WTC11 (cell line): ENCODE measurements at regions not wholly inside any gene's neighbourhood (a gene's known extent, or its start where the extent isn't known, plus 50 kb on each side); places are given as distances from the start of the nearest gene placed in this dataset.

ENCODE experiments used
- ATAC-seq: fragments of 200-7000 bp; cut with Tn5 transposase; 2 replicates; pipeline ENCODE4 v1.10.0; 2021; ENCODE audit warnings: mild to moderate bottlenecking, moderate library complexity
- CTCF ChIA-PET: fragments of 300-600 bp; sonication (Branson Sonifier 250); formaldehyde crosslinking; loops from one replicate; lab custom pipeline; 2021; ENCODE audit warnings: antibody characterized with exemption; lab: Charles Lee
- POLR2A ChIA-PET: fragments of 350-600 bp; sonication (Branson Sonifier 250); formaldehyde crosslinking; loops from one replicate; lab custom pipeline; 2021; ENCODE audit warnings: antibody characterized with exemption; lab: Charles Lee
- DNase-seq: peaks from one replicate; pipeline ENCODE4 v3.0.0; 2021; ENCODE audit warnings: low spot score
- H3K27ac Mint-ChIP-seq: 2 replicates; pipeline ENCODE4 v1.8.0; 2021; ENCODE audit warnings: mixed read lengths
- H3K27me3 Mint-ChIP-seq: 2 replicates; pipeline ENCODE4 v1.8.0; 2021; ENCODE audit warnings: low read depth, mild to moderate bottlenecking, moderate library complexity, mixed read lengths
- H3K36me3 Mint-ChIP-seq: 2 replicates; pipeline ENCODE4 v1.8.0; 2021; ENCODE audit warnings: mixed read lengths
- H3K4me1 Mint-ChIP-seq: 2 replicates; pipeline ENCODE4 v1.8.0; 2022; ENCODE audit warnings: mixed read lengths
- H3K4me3 Mint-ChIP-seq: 2 replicates; pipeline ENCODE4 v1.8.0; 2021; ENCODE audit warnings: mild to moderate bottlenecking, moderate library complexity, mixed read lengths
- H3K9me3 Mint-ChIP-seq: 2 replicates; pipeline ENCODE4 v1.8.0; 2021; ENCODE audit warnings: mixed read lengths
- CDX4 ChIP-seq: fragments of 250-450 bp; sonication (Bioruptor Pico); IDR thresholded peaks from 2 replicates; pipeline ENCODE4 v1.9.0; 2021; ENCODE audit warnings: moderate library complexity, mild to moderate bottlenecking, inconsistent platforms, borderline replicate concordance
- E2F5 ChIP-seq: sonication (generic); formaldehyde crosslinking; IDR thresholded peaks from 2 replicates; pipeline ENCODE4 v1.8.1; 2022; ENCODE audit warnings: mild to moderate bottlenecking, moderate library complexity, missing genetic modification reagents
- MXD4 ChIP-seq: fragments of 250-450 bp; sonication (Bioruptor Pico); IDR thresholded peaks from 2 replicates; pipeline ENCODE4 v1.8.0; 2021; ENCODE audit warnings: mild to moderate bottlenecking, moderate library complexity, borderline replicate concordance
- NR2C2 ChIP-seq: sonication (generic); formaldehyde crosslinking; IDR thresholded peaks from 2 replicates; pipeline ENCODE4 v1.8.0; 2022; ENCODE audit warnings: mild to moderate bottlenecking, missing genetic modification reagents
- ZMAT4 ChIP-seq: fragments of 250-450 bp; sonication (Bioruptor Pico); IDR thresholded peaks from 2 replicates; pipeline ENCODE4 v1.9.0; 2021; ENCODE audit warnings: mild to moderate bottlenecking
- ZNF138 ChIP-seq: sonication (generic); formaldehyde crosslinking; conservative IDR thresholded peaks from 2 replicates; pipeline ENCODE4 v1.8.1; 2022; ENCODE audit warnings: mild to moderate bottlenecking, moderate library complexity, missing genetic modification reagents
- ZSCAN18 ChIP-seq: fragments of 250-450 bp; sonication (Bioruptor Pico); IDR thresholded peaks from 2 replicates; pipeline ENCODE4 v2.1.2; 2022; ENCODE audit warnings: mild to moderate bottlenecking, moderate library complexity
- TF ChIP-seq, protein P1 (sequence below): sonication (generic); formaldehyde crosslinking; IDR thresholded peaks from 2 replicates; pipeline ENCODE4 v1.8.0; 2023; ENCODE audit warnings: mild to moderate bottlenecking, missing genetic modification reagents
- TF ChIP-seq, protein P2 (sequence below): sonication (generic); formaldehyde crosslinking; IDR thresholded peaks from 2 replicates; pipeline ENCODE4 v1.8.1; 2023; ENCODE audit warnings: mild to moderate bottlenecking, missing genetic modification reagents
- TF ChIP-seq, protein P3 (sequence below): fragments of 250-450 bp; sonication (Bioruptor Pico); IDR thresholded peaks from 2 replicates; pipeline ENCODE4 v1.9.0; 2021; ENCODE audit warnings: mild to moderate bottlenecking, borderline replicate concordance
- TF ChIP-seq, protein P4 (sequence below): sonication (generic); formaldehyde crosslinking; IDR thresholded peaks from 2 replicates; pipeline ENCODE4 v1.8.0; 2022; ENCODE audit warnings: mild to moderate bottlenecking, missing genetic modification reagents

GRCh38 chr6:21905531-21905930, 312.0 kb downstream of the SOX4 start:
- Mint-ChIP-seq H3K4me3 (no peak overlapping the region), H3K27me3 (no peaks in the 10 kb centered on the region), H3K36me3 (peaks cover 10% of the 10 kb centered on the region), H3K9me3 (no peaks in the 10 kb centered on the region), H3K27ac (peak overlapping the region; percentile 6; the same call in 1 of the 2 replicates), H3K4me1 (peaks cover 60% of the 10 kb centered on the region)
- ChIA-PET CTCF (no interaction called here), POLR2A (no interaction called here)
- ATAC-seq, result no peak
- TF ChIP-seq, protein P1, sequence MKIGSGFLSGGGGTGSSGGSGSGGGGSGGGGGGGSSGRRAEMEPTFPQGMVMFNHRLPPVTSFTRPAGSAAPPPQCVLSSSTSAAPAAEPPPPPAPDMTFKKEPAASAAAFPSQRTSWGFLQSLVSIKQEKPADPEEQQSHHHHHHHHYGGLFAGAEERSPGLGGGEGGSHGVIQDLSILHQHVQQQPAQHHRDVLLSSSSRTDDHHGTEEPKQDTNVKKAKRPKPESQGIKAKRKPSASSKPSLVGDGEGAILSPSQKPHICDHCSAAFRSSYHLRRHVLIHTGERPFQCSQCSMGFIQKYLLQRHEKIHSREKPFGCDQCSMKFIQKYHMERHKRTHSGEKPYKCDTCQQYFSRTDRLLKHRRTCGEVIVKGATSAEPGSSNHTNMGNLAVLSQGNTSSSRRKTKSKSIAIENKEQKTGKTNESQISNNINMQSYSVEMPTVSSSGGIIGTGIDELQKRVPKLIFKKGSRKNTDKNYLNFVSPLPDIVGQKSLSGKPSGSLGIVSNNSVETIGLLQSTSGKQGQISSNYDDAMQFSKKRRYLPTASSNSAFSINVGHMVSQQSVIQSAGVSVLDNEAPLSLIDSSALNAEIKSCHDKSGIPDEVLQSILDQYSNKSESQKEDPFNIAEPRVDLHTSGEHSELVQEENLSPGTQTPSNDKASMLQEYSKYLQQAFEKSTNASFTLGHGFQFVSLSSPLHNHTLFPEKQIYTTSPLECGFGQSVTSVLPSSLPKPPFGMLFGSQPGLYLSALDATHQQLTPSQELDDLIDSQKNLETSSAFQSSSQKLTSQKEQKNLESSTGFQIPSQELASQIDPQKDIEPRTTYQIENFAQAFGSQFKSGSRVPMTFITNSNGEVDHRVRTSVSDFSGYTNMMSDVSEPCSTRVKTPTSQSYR (CRISPR knock-in tag), result no peak
- TF ChIP-seq, protein P2, sequence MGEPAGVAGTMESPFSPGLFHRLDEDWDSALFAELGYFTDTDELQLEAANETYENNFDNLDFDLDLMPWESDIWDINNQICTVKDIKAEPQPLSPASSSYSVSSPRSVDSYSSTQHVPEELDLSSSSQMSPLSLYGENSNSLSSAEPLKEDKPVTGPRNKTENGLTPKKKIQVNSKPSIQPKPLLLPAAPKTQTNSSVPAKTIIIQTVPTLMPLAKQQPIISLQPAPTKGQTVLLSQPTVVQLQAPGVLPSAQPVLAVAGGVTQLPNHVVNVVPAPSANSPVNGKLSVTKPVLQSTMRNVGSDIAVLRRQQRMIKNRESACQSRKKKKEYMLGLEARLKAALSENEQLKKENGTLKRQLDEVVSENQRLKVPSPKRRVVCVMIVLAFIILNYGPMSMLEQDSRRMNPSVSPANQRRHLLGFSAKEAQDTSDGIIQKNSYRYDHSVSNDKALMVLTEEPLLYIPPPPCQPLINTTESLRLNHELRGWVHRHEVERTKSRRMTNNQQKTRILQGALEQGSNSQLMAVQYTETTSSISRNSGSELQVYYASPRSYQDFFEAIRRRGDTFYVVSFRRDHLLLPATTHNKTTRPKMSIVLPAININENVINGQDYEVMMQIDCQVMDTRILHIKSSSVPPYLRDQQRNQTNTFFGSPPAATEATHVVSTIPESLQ (CRISPR knock-in tag), result no peak
- TF ChIP-seq ZNF138 (CRISPR knock-in tag), result no peak
- TF ChIP-seq ZSCAN18 (CRISPR knock-in tag), result no peak
- TF ChIP-seq E2F5, result no peak
- TF ChIP-seq, protein P3, sequence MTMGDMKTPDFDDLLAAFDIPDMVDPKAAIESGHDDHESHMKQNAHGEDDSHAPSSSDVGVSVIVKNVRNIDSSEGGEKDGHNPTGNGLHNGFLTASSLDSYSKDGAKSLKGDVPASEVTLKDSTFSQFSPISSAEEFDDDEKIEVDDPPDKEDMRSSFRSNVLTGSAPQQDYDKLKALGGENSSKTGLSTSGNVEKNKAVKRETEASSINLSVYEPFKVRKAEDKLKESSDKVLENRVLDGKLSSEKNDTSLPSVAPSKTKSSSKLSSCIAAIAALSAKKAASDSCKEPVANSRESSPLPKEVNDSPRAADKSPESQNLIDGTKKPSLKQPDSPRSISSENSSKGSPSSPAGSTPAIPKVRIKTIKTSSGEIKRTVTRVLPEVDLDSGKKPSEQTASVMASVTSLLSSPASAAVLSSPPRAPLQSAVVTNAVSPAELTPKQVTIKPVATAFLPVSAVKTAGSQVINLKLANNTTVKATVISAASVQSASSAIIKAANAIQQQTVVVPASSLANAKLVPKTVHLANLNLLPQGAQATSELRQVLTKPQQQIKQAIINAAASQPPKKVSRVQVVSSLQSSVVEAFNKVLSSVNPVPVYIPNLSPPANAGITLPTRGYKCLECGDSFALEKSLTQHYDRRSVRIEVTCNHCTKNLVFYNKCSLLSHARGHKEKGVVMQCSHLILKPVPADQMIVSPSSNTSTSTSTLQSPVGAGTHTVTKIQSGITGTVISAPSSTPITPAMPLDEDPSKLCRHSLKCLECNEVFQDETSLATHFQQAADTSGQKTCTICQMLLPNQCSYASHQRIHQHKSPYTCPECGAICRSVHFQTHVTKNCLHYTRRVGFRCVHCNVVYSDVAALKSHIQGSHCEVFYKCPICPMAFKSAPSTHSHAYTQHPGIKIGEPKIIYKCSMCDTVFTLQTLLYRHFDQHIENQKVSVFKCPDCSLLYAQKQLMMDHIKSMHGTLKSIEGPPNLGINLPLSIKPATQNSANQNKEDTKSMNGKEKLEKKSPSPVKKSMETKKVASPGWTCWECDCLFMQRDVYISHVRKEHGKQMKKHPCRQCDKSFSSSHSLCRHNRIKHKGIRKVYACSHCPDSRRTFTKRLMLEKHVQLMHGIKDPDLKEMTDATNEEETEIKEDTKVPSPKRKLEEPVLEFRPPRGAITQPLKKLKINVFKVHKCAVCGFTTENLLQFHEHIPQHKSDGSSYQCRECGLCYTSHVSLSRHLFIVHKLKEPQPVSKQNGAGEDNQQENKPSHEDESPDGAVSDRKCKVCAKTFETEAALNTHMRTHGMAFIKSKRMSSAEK, result no peak
- TF ChIP-seq MXD4 (CRISPR knock-in tag), result no peak
- no peak for TF ChIP-seq ZMAT4 (CRISPR knock-in tag)
- TF ChIP-seq, protein P4, sequence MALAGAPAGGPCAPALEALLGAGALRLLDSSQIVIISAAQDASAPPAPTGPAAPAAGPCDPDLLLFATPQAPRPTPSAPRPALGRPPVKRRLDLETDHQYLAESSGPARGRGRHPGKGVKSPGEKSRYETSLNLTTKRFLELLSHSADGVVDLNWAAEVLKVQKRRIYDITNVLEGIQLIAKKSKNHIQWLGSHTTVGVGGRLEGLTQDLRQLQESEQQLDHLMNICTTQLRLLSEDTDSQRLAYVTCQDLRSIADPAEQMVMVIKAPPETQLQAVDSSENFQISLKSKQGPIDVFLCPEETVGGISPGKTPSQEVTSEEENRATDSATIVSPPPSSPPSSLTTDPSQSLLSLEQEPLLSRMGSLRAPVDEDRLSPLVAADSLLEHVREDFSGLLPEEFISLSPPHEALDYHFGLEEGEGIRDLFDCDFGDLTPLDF (CRISPR knock-in tag), result no peak
- TF ChIP-seq NR2C2 (CRISPR knock-in tag), result no peak
- no peak for TF ChIP-seq CDX4 (CRISPR knock-in tag)
- DNase-seq, result no peak
